HCT116 (cell line): ENCODE measurements at regions not wholly inside any gene's neighbourhood (a gene's known extent, or its start where the extent isn't known, plus 50 kb on each side); places are given as distances from the start of the nearest gene placed in this dataset.

Experiments
- ATAC-seq: fragments of 200-7000 bp; cut with Tn5 transposase; 2 replicates; pipeline ENCODE4 v1.9.1; 2020; ENCODE audit warnings: mild to moderate bottlenecking, moderate library complexity
- BruUV-seq: library from RNA; stranded (reverse); fragments of 400-500 nt; replicated peaks from 2 replicates; lab custom pipeline; 2021; lab: Mats Ljungman, UMichigan
- CTCF ChIA-PET: fragments of 300-600 bp; sonication (Branson Sonifier 250); formaldehyde crosslinking; loops from one replicate; lab custom pipeline; 2021; ENCODE audit warnings: antibody characterized with exemption; lab: Charles Lee
- POLR2A ChIA-PET: fragments of 300-600, 350-600 bp; sonication (Branson Sonifier 250); formaldehyde crosslinking; loops from one replicate; lab custom pipeline; 2021; ENCODE audit warnings: antibody characterized with exemption; lab: Charles Lee
- RAD21 ChIA-PET, 2 experiments: fragments of 300-600 bp; sonication (Branson Sonifier 250); formaldehyde crosslinking; loops; one replicate each; lab custom pipeline; 2023; ENCODE audit warnings: low total read pairs in 2 of 2; ENCODE audit not compliant: uncharacterized antibody in 2 of 2, unreplicated experiment in 2 of 2, low non-redundant PET in 1 of 2; lab: Charles Lee
- DNase-seq: peaks from one replicate; pipeline ENCODE4 v3.0.0-alpha.2; 2010; ENCODE audit warnings: low read depth, low spot score
- H2AFZ ChIP-seq: fragments of 200-600 bp; shearing (Covaris generic), sonication (generic); 2 replicates; pipeline ENCODE4 v1.6.1; 2017; ENCODE audit warnings: low read depth, mixed run types, mixed read lengths, antibody characterized with exemption, low read length; ENCODE audit not compliant: poor library complexity, severe bottlenecking
- H3K27ac ChIP-seq: 2 replicates; pipeline ENCODE4 v1.5.1; 2012; ENCODE audit warnings: low read depth, low read length
- H3K27me3 ChIP-seq: fragments of 200-600 bp; sonication (generic); 2 replicates; pipeline ENCODE4 v1.6.1; 2016; ENCODE audit warnings: mixed run types, low read length, mixed read lengths; ENCODE audit not compliant: insufficient read depth
- H3K36me3 ChIP-seq, 2 experiments: fragments of 200-500 bp in 1 of 2; fragments of 200-600 bp in 1 of 2; sonication (Bioruptor generic) in 1 of 2; sonication (generic) in 1 of 2; 2 replicates each; pipeline versions ENCODE4 v1.5.1 to v1.6.1; 2014 to 2016; ENCODE audit warnings: low read length in 2 of 2, inconsistent platforms in 1 of 2, mixed read lengths in 1 of 2, mixed run types in 1 of 2; ENCODE audit not compliant: insufficient read depth in 2 of 2, control insufficient read depth in 1 of 2
- H3K4me1 ChIP-seq, 2 experiments: fragments of 200-600 bp in 1 of 2; sonication (generic) in 1 of 2; 2 replicates each; pipeline versions ENCODE4 v1.5.1 to v1.6.1; 2012 to 2017; ENCODE audit warnings: low read length in 2 of 2, inconsistent platforms in 1 of 2, mild to moderate bottlenecking in 1 of 2, mixed read lengths in 1 of 2, mixed run types in 1 of 2, moderate library complexity in 1 of 2; ENCODE audit not compliant: insufficient read depth in 2 of 2, control insufficient read depth in 1 of 2
- H3K4me2 ChIP-seq: fragments of 200-600 bp; sonication (generic); 2 replicates; pipeline ENCODE4 v1.6.1; 2017; ENCODE audit warnings: mixed run types, low read length, mixed read lengths
- H3K4me3 ChIP-seq, 2 experiments: fragments of 200-600 bp in 1 of 2; sonication (generic) in 1 of 2; replicated peaks in 1 of 2; 2 replicates each; pipeline ENCODE4 v1.5.1; 2011 to 2016; ENCODE audit warnings: low read length in 2 of 2, control low read depth in 1 of 2, low read depth in 1 of 2, mild to moderate bottlenecking in 1 of 2, mixed read lengths in 1 of 2, mixed run types in 1 of 2
- H3K79me2 ChIP-seq: fragments of 200-600 bp; sonication (generic); 2 replicates; pipeline ENCODE4 v1.6.1; 2017; ENCODE audit warnings: mild to moderate bottlenecking, mixed run types, low read length, moderate library complexity, mixed read lengths; ENCODE audit not compliant: insufficient read depth
- H3K9ac ChIP-seq: fragments of 200-600 bp; sonication (generic); 2 replicates; pipeline ENCODE4 v1.6.1; 2016; ENCODE audit warnings: low read length, mixed read lengths
- H3K9me2 ChIP-seq: fragments of 200-600 bp; sonication (generic), shearing (Covaris generic); 2 replicates; pipeline ENCODE4 v1.6.1; 2017; ENCODE audit warnings: mixed run types, mild to moderate bottlenecking, moderate library complexity; ENCODE audit not compliant: insufficient read depth
- H3K9me3 ChIP-seq, 2 experiments: fragments of 200-500 bp in 1 of 2; fragments of 200-600 bp in 1 of 2; sonication (Bioruptor generic) in 1 of 2; sonication (generic) in 1 of 2; 2 replicates each; pipeline ENCODE4 v1.6.1; 2014 to 2017; ENCODE audit warnings: low read length in 2 of 2, mixed read lengths in 2 of 2, inconsistent platforms in 1 of 2, low read depth in 1 of 2, mild to moderate bottlenecking in 1 of 2, mixed run types in 1 of 2, moderate library complexity in 1 of 2; ENCODE audit not compliant: control insufficient read depth in 1 of 2, insufficient read depth in 1 of 2
- H4K20me1 ChIP-seq: fragments of 200-600 bp; sonication (generic), shearing (Covaris generic); 2 replicates; pipeline ENCODE4 v1.6.1; 2017; ENCODE audit warnings: mixed run types, mild to moderate bottlenecking, moderate library complexity; ENCODE audit not compliant: insufficient read depth
- CBX3 ChIP-seq: IDR thresholded peaks from 2 replicates; pipeline ENCODE4 v1.6.1; 2012; ENCODE audit warnings: low read depth
- CEBPB ChIP-seq: IDR thresholded peaks from 2 replicates; pipeline ENCODE4 v1.6.1; 2012; ENCODE audit warnings: low read depth
- EGR1 ChIP-seq: IDR thresholded peaks from 2 replicates; pipeline ENCODE4 v1.6.1; 2012; ENCODE audit warnings: low read depth
- ELF1 ChIP-seq: IDR thresholded peaks from 2 replicates; pipeline ENCODE4 v1.6.1; 2012; ENCODE audit warnings: low read depth, borderline replicate concordance
- EZH2 ChIP-seq: fragments of 200-600 bp; sonication (generic); IDR thresholded peaks from 2 replicates; pipeline ENCODE4 v1.6.1; 2017; ENCODE audit warnings: antibody characterized with exemption, mixed run types
- EZH2phosphoT487 ChIP-seq: fragments of 200-600 bp; IDR thresholded peaks from 2 replicates; pipeline ENCODE4 v1.6.1; 2018; ENCODE audit warnings: antibody characterized with exemption, borderline replicate concordance
- FOSL1 ChIP-seq: IDR thresholded peaks from 2 replicates; pipeline ENCODE4 v1.6.1; 2012; ENCODE audit warnings: low read depth
- JUND ChIP-seq: IDR thresholded peaks from 2 replicates; pipeline ENCODE4 v1.6.1; 2012
- POLR2A ChIP-seq: IDR thresholded peaks from 2 replicates; pipeline ENCODE4 v1.7.0; 2011; ENCODE audit warnings: borderline replicate concordance; ENCODE audit not compliant: insufficient read depth, insufficient read length; ENCODE audit errors: extremely low read depth
- SIN3A ChIP-seq: IDR thresholded peaks from 2 replicates; pipeline ENCODE4 v1.6.1; 2012; ENCODE audit warnings: low read depth
- TCF7L2 ChIP-seq: IDR thresholded peaks from 2 replicates; pipeline ENCODE4 v1.7.0; 2011; ENCODE audit warnings: borderline replicate concordance, inconsistent platforms; ENCODE audit not compliant: insufficient read depth, insufficient read length; ENCODE audit errors: extremely low read depth
- YY1 ChIP-seq: IDR thresholded peaks from 2 replicates; pipeline ENCODE4 v1.6.1; 2011; ENCODE audit warnings: low read length, low read depth, moderate library complexity, mild to moderate bottlenecking; ENCODE audit not compliant: insufficient replicate concordance; ENCODE audit errors: extremely low read depth
- ZFX ChIP-seq: fragments of 450-650 bp; IDR thresholded peaks from 2 replicates; pipeline ENCODE4 v1.6.1; 2017
- ZNF274 ChIP-seq: fragments of 200-500 bp; sonication (Bioruptor generic); IDR thresholded peaks from 2 replicates; pipeline ENCODE4 v1.6.1; 2014; ENCODE audit warnings: mild to moderate bottlenecking, low read depth, low read length, inconsistent platforms
- intact Hi-C: fragments of 100-400 bp; cut with micrococcal nuclease; formaldehyde crosslinking; loops from 2 replicates; pipeline ENCODE4 v1.10.0; 2022
- TF ChIP-seq, protein P1 (sequence below): IDR thresholded peaks from 2 replicates; pipeline ENCODE4 v1.6.1; 2011; ENCODE audit warnings: mild to moderate bottlenecking, low read length, moderate library complexity; ENCODE audit not compliant: insufficient replicate concordance; ENCODE audit errors: extremely low read depth
- TF ChIP-seq, protein P2 (sequence below): IDR thresholded peaks from 2 replicates; pipeline ENCODE4 v1.6.1; 2012
- TF ChIP-seq, protein P3 (sequence below), 3 experiments: fragments of 200-600 bp in 1 of 3; sonication (generic) in 1 of 3; IDR thresholded peaks in 2 of 3; conservative IDR thresholded peaks in 1 of 3; 2 replicates each; pipeline ENCODE4 v1.5.1; 2012 to 2017; ENCODE audit warnings: low read depth in 2 of 3, low read length in 2 of 3, antibody characterized with exemption in 1 of 3, borderline replicate concordance in 1 of 3, control low read depth in 1 of 3, mild to moderate bottlenecking in 1 of 3, mixed read lengths in 1 of 3, mixed run types in 1 of 3, moderate library complexity in 1 of 3; ENCODE audit not compliant: insufficient read depth in 1 of 3

DNA sequence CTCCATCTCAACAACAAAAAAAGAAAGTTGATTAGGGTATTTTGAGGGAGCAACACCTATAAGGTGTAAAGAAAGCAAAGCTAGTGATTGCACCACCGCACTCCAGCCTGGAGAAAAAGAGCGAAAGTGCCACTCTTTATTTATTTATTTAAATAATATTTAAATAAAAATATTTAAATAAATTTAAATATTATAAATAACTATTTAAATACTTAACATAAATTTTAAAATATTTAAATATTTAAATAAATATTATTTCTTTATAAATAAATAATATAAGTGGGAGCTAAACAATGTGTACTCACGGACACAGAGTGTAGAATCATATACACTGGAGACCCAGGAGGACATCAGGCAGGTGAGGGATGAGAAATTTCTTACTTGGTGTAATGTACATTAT, 64.4 kb upstream of the TRIO start:
- CTCF ChIA-PET: no interaction called here
- H3K27me3 ChIP-seq: no peaks in the 10 kb centered on the region
- no peaks in the 10 kb centered on the region for H3K79me2 ChIP-seq
- no peak for ATAC-seq
- POLR2A ChIA-PET: no interaction called here
- H3K36me3 ChIP-seq: no peaks in the 10 kb centered on the region
- RAD21 ChIA-PET: no interaction called here
- intact Hi-C loops: no loop called here
- no peaks in the 10 kb centered on the region; a peak in 1 of 4 replicates for H3K9me3 ChIP-seq
- TF ChIP-seq CEBPB (no peak), ZFX (no peak), EGR1 (no peak), TCF7L2 (no peak), EZH2 (no peak), YY1 (no peak), ELF1 (no peak), JUND (no peak), SIN3A (no peak), ZNF274 (no peak), CBX3 (no peak), EZH2phosphoT487 (no peak), POLR2A (no peak), FOSL1 (no peak)
- TF ChIP-seq, protein P1, sequence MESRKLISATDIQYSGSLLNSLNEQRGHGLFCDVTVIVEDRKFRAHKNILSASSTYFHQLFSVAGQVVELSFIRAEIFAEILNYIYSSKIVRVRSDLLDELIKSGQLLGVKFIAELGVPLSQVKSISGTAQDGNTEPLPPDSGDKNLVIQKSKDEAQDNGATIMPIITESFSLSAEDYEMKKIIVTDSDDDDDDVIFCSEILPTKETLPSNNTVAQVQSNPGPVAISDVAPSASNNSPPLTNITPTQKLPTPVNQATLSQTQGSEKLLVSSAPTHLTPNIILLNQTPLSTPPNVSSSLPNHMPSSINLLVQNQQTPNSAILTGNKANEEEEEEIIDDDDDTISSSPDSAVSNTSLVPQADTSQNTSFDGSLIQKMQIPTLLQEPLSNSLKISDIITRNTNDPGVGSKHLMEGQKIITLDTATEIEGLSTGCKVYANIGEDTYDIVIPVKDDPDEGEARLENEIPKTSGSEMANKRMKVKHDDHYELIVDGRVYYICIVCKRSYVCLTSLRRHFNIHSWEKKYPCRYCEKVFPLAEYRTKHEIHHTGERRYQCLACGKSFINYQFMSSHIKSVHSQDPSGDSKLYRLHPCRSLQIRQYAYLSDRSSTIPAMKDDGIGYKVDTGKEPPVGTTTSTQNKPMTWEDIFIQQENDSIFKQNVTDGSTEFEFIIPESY: no peak
- TF ChIP-seq, protein P2, sequence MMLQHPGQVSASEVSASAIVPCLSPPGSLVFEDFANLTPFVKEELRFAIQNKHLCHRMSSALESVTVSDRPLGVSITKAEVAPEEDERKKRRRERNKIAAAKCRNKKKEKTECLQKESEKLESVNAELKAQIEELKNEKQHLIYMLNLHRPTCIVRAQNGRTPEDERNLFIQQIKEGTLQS: no peak
- TF ChIP-seq, protein P3, sequence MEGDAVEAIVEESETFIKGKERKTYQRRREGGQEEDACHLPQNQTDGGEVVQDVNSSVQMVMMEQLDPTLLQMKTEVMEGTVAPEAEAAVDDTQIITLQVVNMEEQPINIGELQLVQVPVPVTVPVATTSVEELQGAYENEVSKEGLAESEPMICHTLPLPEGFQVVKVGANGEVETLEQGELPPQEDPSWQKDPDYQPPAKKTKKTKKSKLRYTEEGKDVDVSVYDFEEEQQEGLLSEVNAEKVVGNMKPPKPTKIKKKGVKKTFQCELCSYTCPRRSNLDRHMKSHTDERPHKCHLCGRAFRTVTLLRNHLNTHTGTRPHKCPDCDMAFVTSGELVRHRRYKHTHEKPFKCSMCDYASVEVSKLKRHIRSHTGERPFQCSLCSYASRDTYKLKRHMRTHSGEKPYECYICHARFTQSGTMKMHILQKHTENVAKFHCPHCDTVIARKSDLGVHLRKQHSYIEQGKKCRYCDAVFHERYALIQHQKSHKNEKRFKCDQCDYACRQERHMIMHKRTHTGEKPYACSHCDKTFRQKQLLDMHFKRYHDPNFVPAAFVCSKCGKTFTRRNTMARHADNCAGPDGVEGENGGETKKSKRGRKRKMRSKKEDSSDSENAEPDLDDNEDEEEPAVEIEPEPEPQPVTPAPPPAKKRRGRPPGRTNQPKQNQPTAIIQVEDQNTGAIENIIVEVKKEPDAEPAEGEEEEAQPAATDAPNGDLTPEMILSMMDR (IDR thresholded peaks at IDR 0.05 in 2 of 3, conservative IDR thresholded peaks at IDR 0.05 in 1 of 3; ENCODE audit: borderline replicate concordance in 1 of 3, insufficient read depth in 1 of 3, low read depth in 2 of 3, low read length in 2 of 3): no peak
- H3K4me3 ChIP-seq: no peak overlapping the region
- BruUV-seq: no TSS peak
- no peaks in the 10 kb centered on the region for H3K9me2 ChIP-seq
- H3K27ac ChIP-seq: no peak overlapping the region
- no peaks in the 10 kb centered on the region for H4K20me1 ChIP-seq
- no peak for DNase-seq
- H3K9ac ChIP-seq: no peak overlapping the region
- H3K4me2 ChIP-seq: no peak overlapping the region
- H2AFZ ChIP-seq: no peak overlapping the region
- no peaks in the 10 kb centered on the region for H3K4me1 ChIP-seq
